Endothelial cell (in vitro differentiated cells): ENCODE measurements at regions not wholly inside any gene's neighbourhood (a gene's known extent, or its start where the extent isn't known, plus 50 kb on each side); places are given as distances from the start of the nearest gene placed in this dataset.
"Not testable (repeated sequence)": the region's sequence is repeated elsewhere in the genome, so short reads cannot be mapped to it uniquely, and the experiment has no call there.

Experiments used
- DNase-seq: peaks from one replicate; pipeline ENCODE4 v3.0.0; 2021; ENCODE audit warnings: low spot score
- H3K27ac Mint-ChIP-seq: one replicate; pipeline ENCODE4 v1.8.0; 2021; ENCODE audit warnings: mixed read lengths, inconsistent platforms; ENCODE audit not compliant: unreplicated experiment
- H3K27me3 Mint-ChIP-seq: one replicate; pipeline ENCODE4 v1.8.0; 2021; ENCODE audit warnings: mild to moderate bottlenecking, moderate library complexity, mixed read lengths, inconsistent platforms; ENCODE audit not compliant: unreplicated experiment
- H3K36me3 Mint-ChIP-seq: one replicate; pipeline ENCODE4 v1.8.0; 2021; ENCODE audit warnings: mild to moderate bottlenecking, low read depth, mixed read lengths, inconsistent platforms; ENCODE audit not compliant: unreplicated experiment
- H3K4me1 Mint-ChIP-seq: one replicate; pipeline ENCODE4 v1.8.0; 2021; ENCODE audit warnings: mild to moderate bottlenecking, mixed read lengths, inconsistent platforms; ENCODE audit not compliant: unreplicated experiment
- H3K4me3 Mint-ChIP-seq: one replicate; pipeline ENCODE4 v1.8.0; 2021; ENCODE audit warnings: mild to moderate bottlenecking, mixed read lengths, inconsistent platforms; ENCODE audit not compliant: unreplicated experiment
- H3K9me3 Mint-ChIP-seq: one replicate; pipeline ENCODE4 v1.8.0; 2021; ENCODE audit warnings: mixed read lengths, inconsistent platforms; ENCODE audit not compliant: unreplicated experiment
- TF ChIP-seq, protein P1 (sequence below): fragments of 200-600 bp; sonication (generic); IDR thresholded peaks from one replicate; pipeline ENCODE4 v1.5.0; 2021; ENCODE audit warnings: antibody characterized with exemption; ENCODE audit not compliant: unreplicated experiment

DNA sequence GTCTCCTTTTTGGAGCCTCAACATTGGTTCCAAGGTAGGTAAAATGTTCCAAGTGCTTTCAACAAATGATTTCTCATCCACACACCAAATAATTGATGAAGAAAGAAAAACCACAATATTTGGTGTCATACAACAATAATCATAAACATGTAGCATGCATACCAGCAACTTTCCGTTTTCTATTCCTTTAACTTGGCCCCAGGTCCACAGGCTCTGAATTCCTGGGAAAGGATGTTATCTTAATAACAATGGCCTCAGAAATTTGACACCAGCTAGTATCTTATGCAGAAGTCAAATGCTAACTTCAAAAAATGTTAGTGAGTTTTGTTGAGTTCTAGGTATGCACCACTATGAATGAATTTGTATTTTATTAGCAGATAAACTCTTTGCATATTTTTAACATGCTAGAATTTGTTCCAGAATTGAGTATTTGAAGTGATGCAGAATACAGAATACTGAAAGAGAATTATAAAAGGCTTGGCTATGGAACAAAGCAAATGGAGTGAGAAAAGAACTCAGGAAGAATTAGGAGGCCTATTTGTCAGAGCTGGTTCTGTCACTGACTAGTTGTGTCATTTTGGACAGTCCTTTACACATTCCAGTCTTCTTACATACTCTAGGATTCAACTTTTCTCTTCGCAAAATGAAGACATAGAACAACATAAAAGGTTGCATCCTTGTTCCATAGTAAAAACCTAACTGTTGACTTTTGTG, 435.3 kb upstream of the TNC start:
- H3K9me3 Mint-ChIP-seq: no peaks in the 10 kb centered on the region
- H3K4me3 Mint-ChIP-seq: no peak overlapping the region
- TF ChIP-seq, protein P1, sequence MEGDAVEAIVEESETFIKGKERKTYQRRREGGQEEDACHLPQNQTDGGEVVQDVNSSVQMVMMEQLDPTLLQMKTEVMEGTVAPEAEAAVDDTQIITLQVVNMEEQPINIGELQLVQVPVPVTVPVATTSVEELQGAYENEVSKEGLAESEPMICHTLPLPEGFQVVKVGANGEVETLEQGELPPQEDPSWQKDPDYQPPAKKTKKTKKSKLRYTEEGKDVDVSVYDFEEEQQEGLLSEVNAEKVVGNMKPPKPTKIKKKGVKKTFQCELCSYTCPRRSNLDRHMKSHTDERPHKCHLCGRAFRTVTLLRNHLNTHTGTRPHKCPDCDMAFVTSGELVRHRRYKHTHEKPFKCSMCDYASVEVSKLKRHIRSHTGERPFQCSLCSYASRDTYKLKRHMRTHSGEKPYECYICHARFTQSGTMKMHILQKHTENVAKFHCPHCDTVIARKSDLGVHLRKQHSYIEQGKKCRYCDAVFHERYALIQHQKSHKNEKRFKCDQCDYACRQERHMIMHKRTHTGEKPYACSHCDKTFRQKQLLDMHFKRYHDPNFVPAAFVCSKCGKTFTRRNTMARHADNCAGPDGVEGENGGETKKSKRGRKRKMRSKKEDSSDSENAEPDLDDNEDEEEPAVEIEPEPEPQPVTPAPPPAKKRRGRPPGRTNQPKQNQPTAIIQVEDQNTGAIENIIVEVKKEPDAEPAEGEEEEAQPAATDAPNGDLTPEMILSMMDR: no peak
- no peak overlapping the region for H3K27ac Mint-ChIP-seq
- H3K36me3 Mint-ChIP-seq: no peaks in the 10 kb centered on the region
- H3K4me1 Mint-ChIP-seq: no peaks in the 10 kb centered on the region
- DNase-seq: no peak
- H3K27me3 Mint-ChIP-seq: no peaks in the 10 kb centered on the region

DNA sequence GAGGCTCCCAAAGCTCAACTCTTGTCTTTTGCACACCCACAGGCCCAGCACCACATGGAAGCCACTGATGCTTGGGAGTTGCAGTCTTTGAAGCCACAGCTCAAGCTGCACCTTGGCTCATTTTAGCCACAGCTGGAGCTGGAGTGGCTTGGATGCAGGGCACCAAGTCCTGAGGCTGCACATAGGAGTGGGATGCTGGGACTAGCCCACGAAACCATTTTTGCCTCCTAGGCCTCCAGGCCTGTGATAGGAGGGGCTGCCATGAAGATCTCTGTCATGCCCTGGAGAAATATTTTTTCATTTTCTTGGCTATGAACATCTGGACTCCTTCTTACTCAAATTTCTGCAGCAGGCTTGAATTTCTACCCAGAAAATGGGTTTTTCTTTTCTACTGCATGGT, 438.5 kb upstream of the TNC start:
- no peaks in the 10 kb centered on the region for H3K4me1 Mint-ChIP-seq
- H3K27me3 Mint-ChIP-seq: no peaks in the 10 kb centered on the region
- no peak overlapping the region for H3K27ac Mint-ChIP-seq
- TF ChIP-seq, protein P1: no peak
- H3K4me3 Mint-ChIP-seq: no peak overlapping the region
- H3K36me3 Mint-ChIP-seq: no peaks in the 10 kb centered on the region
- no peaks in the 10 kb centered on the region for H3K9me3 Mint-ChIP-seq
- no peak for DNase-seq

DNA sequence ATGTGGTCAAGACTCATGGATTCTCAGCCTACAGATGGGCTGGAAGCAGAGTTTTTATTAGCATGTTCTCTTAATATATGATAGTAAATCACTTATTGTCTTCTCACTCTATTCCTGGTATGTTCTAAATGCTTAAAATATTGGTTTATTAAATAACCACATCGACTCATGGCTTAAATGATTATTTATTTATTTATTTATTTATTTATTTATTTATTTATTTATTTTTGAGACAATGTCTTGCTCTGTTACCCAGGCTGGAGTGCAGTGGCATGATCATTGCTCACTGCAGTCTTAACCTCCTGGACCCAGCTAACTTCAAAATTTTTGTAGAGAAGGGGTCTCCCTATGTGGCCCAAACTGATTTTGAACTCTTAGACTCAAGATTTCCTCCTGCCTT, 457.2 kb upstream of the TNC start:
- DNase-seq: no peak
- Mint-ChIP-seq H3K9me3 (no peaks in the 10 kb centered on the region), H3K4me1 (no peaks in the 10 kb centered on the region), H3K27me3 (no peaks in the 10 kb centered on the region), H3K27ac (no peak overlapping the region), H3K4me3 (no peak overlapping the region), H3K36me3 (no peaks in the 10 kb centered on the region)
- TF ChIP-seq, protein P1: no peak

DNA sequence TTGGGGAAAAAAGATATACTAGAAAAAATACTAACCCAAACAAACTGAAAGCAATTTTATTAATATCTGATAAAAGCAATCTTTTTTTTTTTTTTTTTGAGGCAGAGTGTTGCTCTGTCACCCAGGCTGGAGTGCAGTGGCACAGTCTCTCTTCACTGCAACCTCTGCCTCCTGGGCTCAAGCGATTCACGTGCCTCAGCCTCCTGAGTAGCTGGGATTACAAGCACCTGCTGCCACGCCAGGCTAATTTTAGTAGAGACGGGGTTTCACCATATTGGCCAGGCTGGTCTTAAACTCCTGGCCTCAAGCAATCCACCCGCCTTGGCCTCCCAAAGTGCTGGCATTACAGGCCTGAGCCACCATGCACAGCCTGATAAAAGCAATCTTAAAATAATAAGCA, 467.5 kb upstream of the TNC start:
- not testable (repeated sequence) for H3K27me3 Mint-ChIP-seq, DNase-seq, H3K4me1 Mint-ChIP-seq, H3K4me3 Mint-ChIP-seq, H3K27ac Mint-ChIP-seq, H3K36me3 Mint-ChIP-seq, H3K9me3 Mint-ChIP-seq

DNA sequence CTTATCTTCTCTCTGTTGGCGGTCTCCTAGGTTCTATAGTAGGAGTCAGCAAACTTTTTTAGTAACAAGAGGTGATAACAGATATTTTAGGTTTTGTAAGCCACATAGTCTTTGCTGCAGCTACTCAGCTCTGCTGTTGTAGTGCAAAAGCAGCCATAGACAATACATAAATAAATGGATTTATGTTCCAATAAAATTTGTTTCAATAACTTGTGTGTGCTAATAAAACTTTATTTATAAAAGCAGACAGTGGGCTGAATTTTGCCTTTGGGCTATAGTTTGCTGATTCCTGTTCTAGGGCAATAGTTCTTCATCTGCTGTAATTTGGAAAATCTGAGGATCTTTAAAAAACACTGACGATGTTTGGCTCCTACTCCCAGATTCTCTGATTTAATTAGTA, 469.4 kb upstream of the TNC start:
- H3K27ac Mint-ChIP-seq: no peak overlapping the region
- TF ChIP-seq, protein P1: no peak
- no peaks in the 10 kb centered on the region for H3K4me1 Mint-ChIP-seq
- peaks cover 7% of the 10 kb centered on the region for H3K9me3 Mint-ChIP-seq
- peaks cover 4% of the 10 kb centered on the region for H3K36me3 Mint-ChIP-seq
- no peak overlapping the region for H3K4me3 Mint-ChIP-seq
- no peak for DNase-seq
- H3K27me3 Mint-ChIP-seq: no peaks in the 10 kb centered on the region
